Panc1 (cell line): ENCODE measurements at regions not wholly inside any gene's neighbourhood (a gene's known extent, or its start where the extent isn't known, plus 50 kb on each side); places are given as distances from the start of the nearest gene placed in this dataset.

Source experiments
- ATAC-seq: fragments of 200-7000 bp; cut with Tn5 transposase; 2 replicates; pipeline ENCODE4 v1.9.1; 2020; ENCODE audit warnings: mild to moderate bottlenecking, moderate library complexity
- BruUV-seq: library from RNA; stranded (reverse); fragments of 400-500 nt; replicated peaks from 2 replicates; lab custom pipeline; 2021; lab: Mats Ljungman, UMichigan
- CTCF ChIA-PET: fragments of 300-600 bp; sonication (Branson Sonifier 250); formaldehyde crosslinking; loops from one replicate; lab custom pipeline; 2022; ENCODE audit warnings: antibody characterized with exemption; lab: Charles Lee
- POLR2A ChIA-PET: fragments of 300-600 bp; sonication (Branson Sonifier 250); formaldehyde crosslinking; loops from one replicate; lab custom pipeline; 2022; ENCODE audit warnings: antibody characterized with exemption; lab: Charles Lee
- DNase-seq: peaks from one replicate; pipeline ENCODE4 v3.0.0-alpha.2; 2010; ENCODE audit warnings: low read depth, low spot score
- H3K27ac ChIP-seq: 2 replicates; pipeline ENCODE4 v1.5.1; 2011; ENCODE audit warnings: mild to moderate bottlenecking, low read length, inconsistent platforms
- H3K27me3 ChIP-seq: fragments of 200-500 bp; sonication (Bioruptor generic); 2 replicates; pipeline ENCODE4 v1.6.0; 2014; ENCODE audit warnings: low read length, inconsistent platforms; ENCODE audit not compliant: control insufficient read depth, insufficient read depth
- H3K36me3 ChIP-seq: fragments of 200-500 bp; sonication (Bioruptor generic); 2 replicates; pipeline ENCODE4 v1.5.1; 2014; ENCODE audit warnings: inconsistent platforms, mild to moderate bottlenecking, low read length, moderate library complexity; ENCODE audit not compliant: control insufficient read depth, insufficient read depth
- H3K4me1 ChIP-seq: 2 replicates; pipeline ENCODE4 v1.5.1; 2011; ENCODE audit warnings: inconsistent platforms, mild to moderate bottlenecking, low read length, moderate library complexity; ENCODE audit not compliant: control insufficient read depth, insufficient read depth
- H3K4me3 ChIP-seq, 2 experiments: 2 replicates each; pipeline ENCODE4 v1.5.1; 2011 to 2012; ENCODE audit warnings: low read depth in 2 of 2, low read length in 2 of 2, mild to moderate bottlenecking in 2 of 2, inconsistent platforms in 1 of 2, moderate library complexity in 1 of 2
- H3K9me3 ChIP-seq: fragments of 200-500 bp; sonication (Bioruptor generic); 2 replicates; pipeline ENCODE4 v1.5.1; 2014; ENCODE audit warnings: low read depth, mild to moderate bottlenecking, inconsistent platforms, low read length, moderate library complexity; ENCODE audit not compliant: control insufficient read depth, insufficient read depth
- CTCF ChIP-seq: fragments of 450-650 bp; IDR thresholded peaks from 2 replicates; pipeline ENCODE4 v1.5.1; 2017; ENCODE audit warnings: mild to moderate bottlenecking
- POLR2AphosphoS5 ChIP-seq: IDR thresholded peaks from 2 replicates; pipeline ENCODE4 v1.6.1; 2012; ENCODE audit warnings: mild to moderate bottlenecking, low read depth, low read length, moderate library complexity
- SIN3A ChIP-seq: IDR thresholded peaks from 2 replicates; pipeline ENCODE4 v1.6.1; 2012; ENCODE audit warnings: low read depth, mild to moderate bottlenecking, low read length, moderate library complexity, borderline replicate concordance; ENCODE audit not compliant: insufficient read depth
- TCF7L2 ChIP-seq: IDR thresholded peaks from 2 replicates; pipeline ENCODE4 v1.6.1; 2011; ENCODE audit warnings: mild to moderate bottlenecking, low read depth, low read length, inconsistent platforms
- in situ Hi-C: cut with HindIII; loops from 2 replicates; pipeline ENCODE4 v1.10.0; 2016; ENCODE audit warnings: low sequenced_read_pairs, low pct_unique_long_range_greater_than_20kb
- intact Hi-C: fragments of 100-400 bp; cut with micrococcal nuclease; formaldehyde crosslinking; loops from one replicate; pipeline ENCODE4 v1.10.0; 2022; ENCODE audit not compliant: unreplicated experiment
- TF ChIP-seq, protein P1 (sequence below), 2 experiments: IDR thresholded peaks; 2 replicates each; pipeline ENCODE4 v1.6.1; 2011 to 2012; ENCODE audit warnings: low read depth in 2 of 2, control low read depth in 1 of 2, low read length in 1 of 2, mild to moderate bottlenecking in 1 of 2, moderate library complexity in 1 of 2; ENCODE audit not compliant: insufficient read depth in 1 of 2

DNA sequence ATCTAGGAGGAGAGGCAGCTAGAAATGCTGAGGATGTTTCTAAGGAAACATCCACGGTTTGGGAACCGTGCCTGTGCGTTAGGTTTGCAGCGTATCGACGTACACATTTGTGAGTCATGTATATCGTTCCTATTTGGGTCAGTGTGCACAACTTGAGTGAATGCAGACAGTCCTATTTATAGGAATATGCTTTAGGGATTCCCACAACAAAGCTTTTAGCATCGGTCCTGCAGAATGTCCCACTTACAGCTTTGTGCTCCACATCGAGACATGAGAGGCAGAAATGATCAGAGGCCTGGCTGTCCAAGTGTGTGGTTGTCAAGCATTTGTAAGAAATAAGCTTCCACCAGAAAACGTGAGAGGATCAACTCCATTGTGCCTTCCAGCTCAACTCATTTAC is 1282.7 kb upstream of the WWC1 start:
- TF ChIP-seq CTCF: no peak
- no peak for TF ChIP-seq TCF7L2
- no peak for TF ChIP-seq POLR2AphosphoS5
- TF ChIP-seq, protein P1, sequence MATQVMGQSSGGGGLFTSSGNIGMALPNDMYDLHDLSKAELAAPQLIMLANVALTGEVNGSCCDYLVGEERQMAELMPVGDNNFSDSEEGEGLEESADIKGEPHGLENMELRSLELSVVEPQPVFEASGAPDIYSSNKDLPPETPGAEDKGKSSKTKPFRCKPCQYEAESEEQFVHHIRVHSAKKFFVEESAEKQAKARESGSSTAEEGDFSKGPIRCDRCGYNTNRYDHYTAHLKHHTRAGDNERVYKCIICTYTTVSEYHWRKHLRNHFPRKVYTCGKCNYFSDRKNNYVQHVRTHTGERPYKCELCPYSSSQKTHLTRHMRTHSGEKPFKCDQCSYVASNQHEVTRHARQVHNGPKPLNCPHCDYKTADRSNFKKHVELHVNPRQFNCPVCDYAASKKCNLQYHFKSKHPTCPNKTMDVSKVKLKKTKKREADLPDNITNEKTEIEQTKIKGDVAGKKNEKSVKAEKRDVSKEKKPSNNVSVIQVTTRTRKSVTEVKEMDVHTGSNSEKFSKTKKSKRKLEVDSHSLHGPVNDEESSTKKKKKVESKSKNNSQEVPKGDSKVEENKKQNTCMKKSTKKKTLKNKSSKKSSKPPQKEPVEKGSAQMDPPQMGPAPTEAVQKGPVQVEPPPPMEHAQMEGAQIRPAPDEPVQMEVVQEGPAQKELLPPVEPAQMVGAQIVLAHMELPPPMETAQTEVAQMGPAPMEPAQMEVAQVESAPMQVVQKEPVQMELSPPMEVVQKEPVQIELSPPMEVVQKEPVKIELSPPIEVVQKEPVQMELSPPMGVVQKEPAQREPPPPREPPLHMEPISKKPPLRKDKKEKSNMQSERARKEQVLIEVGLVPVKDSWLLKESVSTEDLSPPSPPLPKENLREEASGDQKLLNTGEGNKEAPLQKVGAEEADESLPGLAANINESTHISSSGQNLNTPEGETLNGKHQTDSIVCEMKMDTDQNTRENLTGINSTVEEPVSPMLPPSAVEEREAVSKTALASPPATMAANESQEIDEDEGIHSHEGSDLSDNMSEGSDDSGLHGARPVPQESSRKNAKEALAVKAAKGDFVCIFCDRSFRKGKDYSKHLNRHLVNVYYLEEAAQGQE (IDR thresholded peaks at IDR 0.05; ENCODE audit: insufficient read depth in 1 of 2, low read depth in 2 of 2, low read length in 1 of 2): no peak
- no peak for TF ChIP-seq SIN3A
- intact Hi-C loops: no loop called here
- DNase-seq: no peak
- POLR2A ChIA-PET: no interaction called here
- CTCF ChIA-PET: no interaction called here
- no peaks in the 10 kb centered on the region for H3K27me3 ChIP-seq
- H3K27ac ChIP-seq: no peak overlapping the region
- H3K4me3 ChIP-seq: no peak overlapping the region
- no TSS peak for BruUV-seq
- in situ Hi-C loops: no loop called here
- no peak for ATAC-seq
- H3K36me3 ChIP-seq: no peaks in the 10 kb centered on the region
- H3K9me3 ChIP-seq: no peaks in the 10 kb centered on the region
- H3K4me1 ChIP-seq: no peaks in the 10 kb centered on the region

GRCh38 chr5:167011196-167011595 is 1280.2 kb upstream of the WWC1 start:
- H3K36me3 ChIP-seq: no peaks in the 10 kb centered on the region
- H3K4me1 ChIP-seq: no peaks in the 10 kb centered on the region
- no peaks in the 10 kb centered on the region for H3K27me3 ChIP-seq
- ChIA-PET CTCF (no interaction called here), POLR2A (no interaction called here)
- in situ Hi-C loops (no loop called here), intact Hi-C loops (no loop called here)
- TF ChIP-seq TCF7L2 (no peak), POLR2AphosphoS5 (no peak), SIN3A (no peak), CTCF (no peak)
- TF ChIP-seq, protein P1 (IDR thresholded peaks at IDR 0.05; ENCODE audit: insufficient read depth in 1 of 2, low read depth in 2 of 2, low read length in 1 of 2): no peak
- ATAC-seq: no peak
- H3K4me3 ChIP-seq: no peak overlapping the region
- no TSS peak for BruUV-seq
- no peaks in the 10 kb centered on the region for H3K9me3 ChIP-seq
- no peak for DNase-seq
- no peak overlapping the region for H3K27ac ChIP-seq
